ENCODE measurements at regions not wholly inside any gene's neighbourhood (a gene's known extent, or its start where the extent isn't known, plus 50 kb on each side); places are given as distances from the start of the nearest gene placed in this dataset.

GRCh38 chr2:224210286-224211180 is 171.4 kb upstream of the SERPINE2 start:
- TF ChIP-seq CTCF (IDR thresholded peaks at IDR 0.05): no peak
- no peak for DNase-seq
- WGBS, 2 donors: 69 to 75% methylated on average over 6 of the region's 6 CpGs
- Histone ChIP-seq H3K36me3 (no peaks in the 10 kb centered on the region), H3K4me1 (no peaks in the 10 kb centered on the region), H3K27ac (no peak overlapping the region), H3K4me3 (no peak overlapping the region), H3K9me3 (no peaks in the 10 kb centered on the region), H3K27me3 (peaks cover 0 to 3% (median 0%) of the 10 kb centered on the region in 7 donors)
- intact Hi-C loops (cut with DNase I): no loop called here
- ATAC-seq: no peak

- Histone ChIP-seq H3K9me3 (no peaks in the 10 kb centered on the region), H3K27me3 (peaks cover 0 to 3% (median 0%) of the 10 kb centered on the region in 7 donors), H3K4me1 (no peaks in the 10 kb centered on the region), H3K27ac (no peak overlapping the region), H3K4me3 (no peak overlapping the region), H3K36me3 (no peaks in the 10 kb centered on the region)
- 69 to 71% methylated on average over 9 of the region's 9 CpGs for WGBS, 2 donors
- intact Hi-C loops (cut with DNase I): no loop called here
- no peak for TF ChIP-seq CTCF (IDR thresholded peaks at IDR 0.05)
- ATAC-seq (no peak), DNase-seq (no peak)
Measured at GRCh38 chr2:224209555-224210285, 170.6 kb upstream of the SERPINE2 start.

- no peak overlapping the region for H3K4me3 ChIP-seq
- H3K4me1 ChIP-seq: no peaks in the 10 kb centered on the region
- ATAC-seq: no peak
- 83 to 84% methylated on average over 1 of the region's 1 CpG for WGBS, 2 donors
- intact Hi-C loops (cut with DNase I): no loop called here
- peaks cover 0 to 3% (median 0%) of the 10 kb centered on the region in 7 donors for H3K27me3 ChIP-seq
- no peak overlapping the region for H3K27ac ChIP-seq
- no peak for TF ChIP-seq CTCF (IDR thresholded peaks at IDR 0.05)
- no peak for DNase-seq
- H3K9me3 ChIP-seq: no peaks in the 10 kb centered on the region
- H3K36me3 ChIP-seq: no peaks in the 10 kb centered on the region
Measured at GRCh38 chr2:224208443-224208842, 169.4 kb upstream of the SERPINE2 start.

- H3K36me3 ChIP-seq: no peaks in the 10 kb centered on the region
- intact Hi-C loops (cut with DNase I): no loop called here
- no peak overlapping the region for H3K27ac ChIP-seq
- DNase-seq: no peak
- no peaks in the 10 kb centered on the region for H3K4me1 ChIP-seq
- ATAC-seq: no peak
- TF ChIP-seq CTCF (IDR thresholded peaks at IDR 0.05): no peak
- peaks cover 0 to 3% (median 0%) of the 10 kb centered on the region in 7 donors for H3K27me3 ChIP-seq
- 12 to 23% methylated on average over 3 of the region's 3 CpGs for WGBS, 2 donors
- H3K9me3 ChIP-seq: no peaks in the 10 kb centered on the region
- H3K4me3 ChIP-seq: no peak overlapping the region
Measured at GRCh38 chr2:224208007-224208406, 168.9 kb upstream of the SERPINE2 start.
